Skin of body (tissue), 1 donor: ENCODE measurements at regions not wholly inside any gene's neighbourhood (a gene's known extent, or its start where the extent isn't known, plus 50 kb on each side); places are given as distances from the start of the nearest gene placed in this dataset.

Experiments used
- DNase-seq: peaks from one replicate; lab custom pipeline; 2025; lab: John Stamatoyannopoulos, UW

- no peak for DNase-seq
Observed at GRCh38 chr16:79982862-79983261, 382.3 kb upstream of the MAF start.

GRCh38 chr16:79982361-79982760 lies 381.8 kb upstream of the MAF start:
- DNase-seq: no peak

GRCh38 chr16:79981814-79982213 lies 381.3 kb upstream of the MAF start:
- DNase-seq: no peak

GRCh38 chr16:79980650-79981521 lies 380.3 kb upstream of the MAF start:
- no peak for DNase-seq

- DNase-seq: no peak
Observed at GRCh38 chr16:79977940-79978836, 377.7 kb upstream of the MAF start.

- no peak for DNase-seq
Observed at GRCh38 chr16:79973320-79973719, 372.8 kb upstream of the MAF start.

GRCh38 chr16:79972053-79972704 lies 371.6 kb upstream of the MAF start:
- no peak for DNase-seq

DNA sequence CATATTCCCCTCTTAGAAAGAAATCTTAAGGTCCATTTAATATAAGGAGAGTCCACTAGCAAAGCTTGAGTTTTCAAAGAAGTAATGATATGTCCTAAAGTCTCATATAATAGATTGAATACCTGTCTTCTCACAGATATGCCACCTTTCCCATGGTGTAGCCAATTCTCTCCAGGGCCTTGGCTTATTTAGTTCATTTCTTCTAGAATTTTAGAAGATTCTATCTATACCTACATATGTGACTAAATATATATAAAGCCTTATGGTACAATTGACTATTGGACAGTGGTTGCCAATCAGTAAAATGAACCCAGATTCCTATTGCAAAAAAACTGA lies 370.7 kb upstream of the MAF start:
- no peak for DNase-seq

- DNase-seq: no peak
Observed at GRCh38 chr16:79970551-79971236, 370.2 kb upstream of the MAF start.

GRCh38 chr16:79970087-79970486 lies 369.6 kb upstream of the MAF start:
- DNase-seq: no peak

DNA sequence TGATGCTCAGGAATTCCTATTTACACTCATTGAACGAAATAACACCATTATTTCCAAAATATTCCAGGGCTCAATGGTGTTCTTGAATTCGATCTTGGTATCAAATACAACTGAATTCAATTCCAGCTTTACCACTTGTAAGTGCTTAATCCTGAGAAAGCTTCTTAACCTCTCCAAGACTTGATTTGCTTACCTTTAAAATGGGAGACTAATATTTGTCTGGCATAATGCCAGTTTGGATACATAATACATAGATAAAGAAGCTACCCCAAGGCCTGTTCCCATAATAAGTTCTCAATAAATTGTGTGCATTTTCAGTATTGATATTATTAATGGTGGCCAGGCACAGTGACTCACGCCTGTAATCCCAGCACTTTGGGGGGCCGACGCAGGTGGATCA lies 368.9 kb upstream of the MAF start:
- DNase-seq: no peak

DNA sequence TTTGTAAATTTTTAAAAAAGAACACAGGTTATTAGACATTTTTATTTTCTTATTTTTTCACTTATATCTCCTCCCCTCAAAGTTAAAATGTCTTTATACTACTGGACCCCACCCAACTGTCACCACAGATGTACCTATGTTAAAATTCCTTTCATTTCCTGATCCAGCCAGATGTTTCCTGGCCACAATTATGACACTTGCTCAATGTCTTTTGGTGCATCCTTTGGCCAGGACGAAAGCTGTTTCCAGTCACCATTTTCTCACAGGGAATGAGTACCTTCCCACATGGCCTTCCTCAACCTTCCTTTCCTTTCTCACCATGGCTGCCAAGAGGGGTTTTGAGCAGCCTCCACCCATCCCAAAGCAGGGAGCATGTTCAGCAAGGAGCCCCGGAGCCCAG lies 365.7 kb upstream of the MAF start:
- no peak for DNase-seq

DNA sequence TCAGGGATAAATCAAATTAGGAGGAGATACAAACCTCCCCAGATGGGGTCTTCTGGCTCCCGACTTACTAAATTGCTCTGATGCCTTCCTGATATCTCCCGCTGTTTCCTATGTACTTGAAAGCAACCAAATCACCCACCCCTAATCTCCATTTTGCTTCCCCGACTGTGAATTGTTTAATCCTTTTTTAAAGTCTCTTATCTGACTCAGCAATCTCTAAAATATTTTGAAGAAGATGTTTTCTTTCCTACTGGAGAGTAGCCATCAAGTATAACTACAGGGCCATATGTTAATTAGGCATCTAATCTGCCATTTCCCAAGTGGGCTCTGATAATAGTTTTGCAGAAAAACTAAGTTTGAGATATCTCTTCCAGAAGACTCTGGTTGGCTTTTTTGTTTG lies 365.2 kb upstream of the MAF start:
- DNase-seq: no peak

- no peak for DNase-seq
Observed at GRCh38 chr16:79964104-79964503, 363.6 kb upstream of the MAF start.

DNA sequence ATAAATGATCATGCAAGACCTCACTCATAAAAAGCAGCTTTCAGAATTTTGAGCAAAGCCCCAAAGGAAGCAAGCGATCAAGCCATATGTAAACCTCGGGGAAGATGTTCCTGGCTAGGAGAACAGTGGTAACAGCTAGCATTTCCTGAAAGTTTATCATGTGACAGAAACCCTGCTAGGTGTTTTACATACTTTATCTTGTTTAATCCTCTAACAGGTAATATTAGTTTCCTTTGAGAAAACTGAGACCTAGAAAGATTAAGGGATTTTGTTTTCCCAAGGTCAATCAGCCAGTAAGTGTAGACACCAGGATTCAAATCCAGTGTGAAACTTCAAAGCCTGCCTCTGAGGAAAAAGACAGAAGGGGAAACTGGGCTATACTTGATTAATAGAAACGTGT lies 362.4 kb upstream of the MAF start:
- no peak for DNase-seq

DNA sequence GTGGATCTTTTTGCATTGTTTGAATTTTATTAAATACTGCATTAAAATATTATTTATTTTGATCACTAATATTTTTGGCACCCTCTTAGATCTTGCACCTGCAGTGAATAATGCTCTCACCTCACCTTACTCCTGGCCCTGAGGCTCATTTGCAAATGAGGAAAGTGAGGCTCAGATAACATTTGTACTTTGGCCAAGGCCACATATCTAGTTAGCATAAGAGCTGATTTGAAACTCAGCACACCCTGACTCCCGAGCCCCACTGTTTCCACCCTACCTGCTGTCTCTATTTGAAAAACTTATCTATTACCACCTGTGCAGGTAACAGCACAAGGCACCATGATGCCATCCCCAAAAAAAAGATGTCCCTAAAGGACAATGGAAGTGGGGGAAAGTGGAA lies 358.7 kb upstream of the MAF start:
- no peak for DNase-seq

GRCh38 chr16:79954921-79955705 lies 354.6 kb upstream of the MAF start:
- no peak for DNase-seq

GRCh38 chr16:79950932-79951719 lies 350.6 kb upstream of the MAF start:
- DNase-seq: no peak

- no peak for DNase-seq
Observed at GRCh38 chr16:79949417-79949816, 348.9 kb upstream of the MAF start.

GRCh38 chr16:79947771-79948170 lies 347.2 kb upstream of the MAF start:
- no peak for DNase-seq
